ENCODE measurements at regions not wholly inside any gene's neighbourhood (a gene's known extent, or its start where the extent isn't known, plus 50 kb on each side); places are given as distances from the start of the nearest gene placed in this dataset.

- TF ChIP-seq CTCF (IDR thresholded peaks at IDR 0.05) (no peak), POLR2A (IDR thresholded peaks at IDR 0.05) (no peak)
Measured at GRCh38 chr14:83467811-83468210, 1934.2 kb upstream of the SEL1L start.
